ENCODE measurements at regions not wholly inside any gene's neighbourhood (a gene's known extent, or its start where the extent isn't known, plus 50 kb on each side); places are given as distances from the start of the nearest gene placed in this dataset.

DNA sequence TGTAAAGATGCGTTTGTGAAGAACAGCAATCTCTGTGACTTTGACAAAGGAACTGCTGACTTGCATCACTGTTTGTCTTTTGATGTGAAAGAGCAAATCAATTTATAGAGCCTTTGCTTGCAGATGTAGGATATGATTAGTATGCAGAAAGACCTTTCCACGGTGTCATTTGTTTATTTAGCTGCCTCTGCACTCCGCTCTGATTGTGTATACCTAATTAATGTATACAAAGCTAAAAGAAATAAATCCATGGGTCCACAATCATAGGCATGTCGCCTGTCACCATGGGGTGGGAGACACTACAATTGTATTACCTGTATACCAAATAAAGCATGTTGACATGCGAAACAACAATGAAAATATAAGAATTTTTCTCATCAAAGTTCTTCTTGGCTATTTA lies 410.7 kb downstream of the MZT1 start:
- no peak for TF ChIP-seq CTCF (IDR thresholded peaks at IDR 0.05; ENCODE audit: poor library complexity, severe bottlenecking)
- TF ChIP-seq POLR2AphosphoS5 (IDR thresholded peaks at IDR 0.05), result no peak
- no peak for TF ChIP-seq TAF1 (IDR thresholded peaks at IDR 0.05; ENCODE audit: low read depth)
- no peak for TF ChIP-seq MXI1 (conservative IDR thresholded peaks at IDR 0.05; ENCODE audit: poor library complexity, severe bottlenecking)
- no peak for TF ChIP-seq RAD21 (conservative IDR thresholded peaks at IDR 0.05)
- no peak for TF ChIP-seq EP300 (conservative IDR thresholded peaks at IDR 0.05; ENCODE audit: poor library complexity, severe bottlenecking)

Measured in neural cell (in vitro differentiated cells).